ENCODE measurements at regions not wholly inside any gene's neighbourhood (a gene's known extent, or its start where the extent isn't known, plus 50 kb on each side); places are given as distances from the start of the nearest gene placed in this dataset.

- no peak for TF ChIP-seq EZH2 (IDR thresholded peaks at IDR 0.05; ENCODE audit: borderline replicate concordance, low read length)
- TF ChIP-seq CTCF (IDR thresholded peaks at IDR 0.05; ENCODE audit: low read length): no peak
Measured at GRCh38 chr2:219902891-219903552, 275.6 kb downstream of the SLC4A3 start.

All from OCI-LY1 (cell line).